WTC11 (cell line): ENCODE measurements at regions not wholly inside any gene's neighbourhood (a gene's known extent, or its start where the extent isn't known, plus 50 kb on each side); places are given as distances from the start of the nearest gene placed in this dataset.
A peak's percentile ranks its signal among the peaks of the same experiment; 100 is the strongest.

Source experiments
- ATAC-seq: fragments of 200-7000 bp; cut with Tn5 transposase; 2 replicates; pipeline ENCODE4 v1.10.0; 2021; ENCODE audit warnings: mild to moderate bottlenecking, moderate library complexity
- CTCF ChIA-PET: fragments of 300-600 bp; sonication (Branson Sonifier 250); formaldehyde crosslinking; loops from one replicate; lab custom pipeline; 2021; ENCODE audit warnings: antibody characterized with exemption; lab: Charles Lee
- POLR2A ChIA-PET: fragments of 350-600 bp; sonication (Branson Sonifier 250); formaldehyde crosslinking; loops from one replicate; lab custom pipeline; 2021; ENCODE audit warnings: antibody characterized with exemption; lab: Charles Lee
- DNase-seq: peaks from one replicate; pipeline ENCODE4 v3.0.0; 2021; ENCODE audit warnings: low spot score
- H3K27ac Mint-ChIP-seq: 2 replicates; pipeline ENCODE4 v1.8.0; 2021; ENCODE audit warnings: mixed read lengths
- H3K27me3 Mint-ChIP-seq: 2 replicates; pipeline ENCODE4 v1.8.0; 2021; ENCODE audit warnings: low read depth, mild to moderate bottlenecking, moderate library complexity, mixed read lengths
- H3K36me3 Mint-ChIP-seq: 2 replicates; pipeline ENCODE4 v1.8.0; 2021; ENCODE audit warnings: mixed read lengths
- H3K4me1 Mint-ChIP-seq: 2 replicates; pipeline ENCODE4 v1.8.0; 2022; ENCODE audit warnings: mixed read lengths
- H3K4me3 Mint-ChIP-seq: 2 replicates; pipeline ENCODE4 v1.8.0; 2021; ENCODE audit warnings: mild to moderate bottlenecking, moderate library complexity, mixed read lengths
- H3K9me3 Mint-ChIP-seq: 2 replicates; pipeline ENCODE4 v1.8.0; 2021; ENCODE audit warnings: mixed read lengths
- ATF1 ChIP-seq: sonication (generic); formaldehyde crosslinking; IDR thresholded peaks from 2 replicates; pipeline ENCODE4 v1.8.1; 2023; ENCODE audit warnings: mild to moderate bottlenecking, moderate library complexity, missing genetic modification reagents
- FOXK1 ChIP-seq: sonication (generic); formaldehyde crosslinking; IDR thresholded peaks from 2 replicates; pipeline ENCODE4 v1.8.0; 2022; ENCODE audit warnings: mild to moderate bottlenecking, moderate library complexity, missing genetic modification reagents
- JUN ChIP-seq: sonication (generic); formaldehyde crosslinking; IDR thresholded peaks from 2 replicates; pipeline ENCODE4 v1.8.0; 2023; ENCODE audit warnings: mild to moderate bottlenecking, missing genetic modification reagents
- NFE2L1 ChIP-seq: sonication (generic); formaldehyde crosslinking; IDR thresholded peaks from 2 replicates; pipeline ENCODE4 v1.8.1; 2023; ENCODE audit warnings: missing genetic modification reagents
- SMAD3 ChIP-seq: sonication (generic); formaldehyde crosslinking; IDR thresholded peaks from 2 replicates; pipeline ENCODE4 v1.8.0; 2022; ENCODE audit warnings: missing genetic modification reagents, mild to moderate bottlenecking, borderline replicate concordance
- SMAD4 ChIP-seq: sonication (generic); formaldehyde crosslinking; IDR thresholded peaks from 2 replicates; pipeline ENCODE4 v1.8.0; 2022; ENCODE audit warnings: mild to moderate bottlenecking, missing genetic modification reagents
- TF ChIP-seq, protein P1 (sequence below): sonication (generic); formaldehyde crosslinking; IDR thresholded peaks from 2 replicates; pipeline ENCODE4 v1.8.0; 2023; ENCODE audit warnings: mild to moderate bottlenecking, missing genetic modification reagents
- TF ChIP-seq, protein P2 (sequence below): sonication (generic); formaldehyde crosslinking; conservative IDR thresholded peaks from 2 replicates; pipeline ENCODE4 v1.8.1; 2022; ENCODE audit warnings: mild to moderate bottlenecking, missing genetic modification reagents
- TF ChIP-seq, protein P3 (sequence below): sonication (generic); formaldehyde crosslinking; IDR thresholded peaks from 2 replicates; pipeline ENCODE4 v1.8.1; 2023; ENCODE audit warnings: mild to moderate bottlenecking, missing genetic modification reagents, borderline replicate concordance
- TF ChIP-seq, protein P4 (sequence below): sonication (generic); formaldehyde crosslinking; IDR thresholded peaks from 2 replicates; pipeline ENCODE4 v1.8.0; 2023; ENCODE audit warnings: missing genetic modification reagents
- TF ChIP-seq, protein P5 (sequence below): sonication (generic); formaldehyde crosslinking; IDR thresholded peaks from 2 replicates; pipeline ENCODE4 v1.8.1; 2023; ENCODE audit warnings: mild to moderate bottlenecking, missing genetic modification reagents
- TF ChIP-seq, protein P6 (sequence below): fragments of 250-450 bp; sonication (Bioruptor Pico); conservative IDR thresholded peaks from 2 replicates; pipeline ENCODE4 v1.9.0; 2021; ENCODE audit warnings: mild to moderate bottlenecking

DNA sequence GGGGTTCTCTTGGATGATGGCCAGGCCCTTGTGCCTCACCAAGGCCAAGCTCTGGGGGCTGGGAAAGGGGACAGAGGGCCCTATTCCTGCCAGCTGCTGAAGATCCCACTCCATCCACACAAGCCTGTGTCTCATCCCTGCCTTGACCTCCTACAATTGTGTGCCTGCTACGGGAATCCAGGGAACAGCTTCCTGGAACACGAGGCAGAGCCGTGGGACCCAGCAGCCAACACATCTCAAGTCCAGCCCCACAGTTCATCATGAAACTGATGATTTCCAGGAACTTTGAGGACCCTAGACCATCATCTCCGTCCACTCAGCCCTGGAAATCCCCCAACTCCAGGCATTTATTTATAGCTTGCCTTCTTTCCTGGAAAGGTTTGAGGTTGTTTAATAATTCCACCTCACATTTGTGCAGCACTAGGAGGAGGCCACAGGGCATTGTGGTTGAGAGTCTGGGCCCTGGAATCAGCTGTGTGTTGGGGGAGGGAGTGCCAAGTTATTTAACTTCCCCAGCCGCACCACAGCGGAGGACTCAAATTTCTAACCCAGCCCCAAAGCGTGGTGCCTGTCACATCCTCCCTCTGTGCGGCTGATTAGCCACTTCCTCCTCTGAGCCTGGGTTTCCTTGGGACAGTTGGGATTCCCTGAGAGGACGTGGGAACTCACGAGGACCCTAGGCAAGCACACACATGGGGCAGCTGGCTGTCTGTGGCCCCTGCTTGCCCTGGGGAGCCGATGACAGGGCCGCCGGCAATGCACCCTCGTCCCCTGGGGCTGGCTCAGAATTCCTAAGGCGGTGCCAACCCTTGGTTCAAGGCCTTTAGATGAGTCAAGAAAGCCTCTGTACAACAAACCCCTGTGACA is 58.2 kb upstream of the GGTA1 start:
- ATAC-seq (peak; percentile 85), DNase-seq (peak; percentile 49)
- Mint-ChIP-seq H3K4me1 (peaks cover 28% of the 10 kb centered on the region), H3K27me3 (no peaks in the 10 kb centered on the region), H3K27ac (peak overlapping the region; percentile 60; the same call in 1 of the 2 replicates), H3K36me3 (no peaks in the 10 kb centered on the region), H3K9me3 (no peaks in the 10 kb centered on the region), H3K4me3 (no peak overlapping the region)
- TF ChIP-seq, protein P1, sequence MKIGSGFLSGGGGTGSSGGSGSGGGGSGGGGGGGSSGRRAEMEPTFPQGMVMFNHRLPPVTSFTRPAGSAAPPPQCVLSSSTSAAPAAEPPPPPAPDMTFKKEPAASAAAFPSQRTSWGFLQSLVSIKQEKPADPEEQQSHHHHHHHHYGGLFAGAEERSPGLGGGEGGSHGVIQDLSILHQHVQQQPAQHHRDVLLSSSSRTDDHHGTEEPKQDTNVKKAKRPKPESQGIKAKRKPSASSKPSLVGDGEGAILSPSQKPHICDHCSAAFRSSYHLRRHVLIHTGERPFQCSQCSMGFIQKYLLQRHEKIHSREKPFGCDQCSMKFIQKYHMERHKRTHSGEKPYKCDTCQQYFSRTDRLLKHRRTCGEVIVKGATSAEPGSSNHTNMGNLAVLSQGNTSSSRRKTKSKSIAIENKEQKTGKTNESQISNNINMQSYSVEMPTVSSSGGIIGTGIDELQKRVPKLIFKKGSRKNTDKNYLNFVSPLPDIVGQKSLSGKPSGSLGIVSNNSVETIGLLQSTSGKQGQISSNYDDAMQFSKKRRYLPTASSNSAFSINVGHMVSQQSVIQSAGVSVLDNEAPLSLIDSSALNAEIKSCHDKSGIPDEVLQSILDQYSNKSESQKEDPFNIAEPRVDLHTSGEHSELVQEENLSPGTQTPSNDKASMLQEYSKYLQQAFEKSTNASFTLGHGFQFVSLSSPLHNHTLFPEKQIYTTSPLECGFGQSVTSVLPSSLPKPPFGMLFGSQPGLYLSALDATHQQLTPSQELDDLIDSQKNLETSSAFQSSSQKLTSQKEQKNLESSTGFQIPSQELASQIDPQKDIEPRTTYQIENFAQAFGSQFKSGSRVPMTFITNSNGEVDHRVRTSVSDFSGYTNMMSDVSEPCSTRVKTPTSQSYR (CRISPR knock-in tag) = 0 out of 2 replicates have a peak, but pooled peaks have one; percentile 33
- TF ChIP-seq, protein P2, sequence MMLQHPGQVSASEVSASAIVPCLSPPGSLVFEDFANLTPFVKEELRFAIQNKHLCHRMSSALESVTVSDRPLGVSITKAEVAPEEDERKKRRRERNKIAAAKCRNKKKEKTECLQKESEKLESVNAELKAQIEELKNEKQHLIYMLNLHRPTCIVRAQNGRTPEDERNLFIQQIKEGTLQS (CRISPR knock-in tag) = no peak
- TF ChIP-seq, protein P3, sequence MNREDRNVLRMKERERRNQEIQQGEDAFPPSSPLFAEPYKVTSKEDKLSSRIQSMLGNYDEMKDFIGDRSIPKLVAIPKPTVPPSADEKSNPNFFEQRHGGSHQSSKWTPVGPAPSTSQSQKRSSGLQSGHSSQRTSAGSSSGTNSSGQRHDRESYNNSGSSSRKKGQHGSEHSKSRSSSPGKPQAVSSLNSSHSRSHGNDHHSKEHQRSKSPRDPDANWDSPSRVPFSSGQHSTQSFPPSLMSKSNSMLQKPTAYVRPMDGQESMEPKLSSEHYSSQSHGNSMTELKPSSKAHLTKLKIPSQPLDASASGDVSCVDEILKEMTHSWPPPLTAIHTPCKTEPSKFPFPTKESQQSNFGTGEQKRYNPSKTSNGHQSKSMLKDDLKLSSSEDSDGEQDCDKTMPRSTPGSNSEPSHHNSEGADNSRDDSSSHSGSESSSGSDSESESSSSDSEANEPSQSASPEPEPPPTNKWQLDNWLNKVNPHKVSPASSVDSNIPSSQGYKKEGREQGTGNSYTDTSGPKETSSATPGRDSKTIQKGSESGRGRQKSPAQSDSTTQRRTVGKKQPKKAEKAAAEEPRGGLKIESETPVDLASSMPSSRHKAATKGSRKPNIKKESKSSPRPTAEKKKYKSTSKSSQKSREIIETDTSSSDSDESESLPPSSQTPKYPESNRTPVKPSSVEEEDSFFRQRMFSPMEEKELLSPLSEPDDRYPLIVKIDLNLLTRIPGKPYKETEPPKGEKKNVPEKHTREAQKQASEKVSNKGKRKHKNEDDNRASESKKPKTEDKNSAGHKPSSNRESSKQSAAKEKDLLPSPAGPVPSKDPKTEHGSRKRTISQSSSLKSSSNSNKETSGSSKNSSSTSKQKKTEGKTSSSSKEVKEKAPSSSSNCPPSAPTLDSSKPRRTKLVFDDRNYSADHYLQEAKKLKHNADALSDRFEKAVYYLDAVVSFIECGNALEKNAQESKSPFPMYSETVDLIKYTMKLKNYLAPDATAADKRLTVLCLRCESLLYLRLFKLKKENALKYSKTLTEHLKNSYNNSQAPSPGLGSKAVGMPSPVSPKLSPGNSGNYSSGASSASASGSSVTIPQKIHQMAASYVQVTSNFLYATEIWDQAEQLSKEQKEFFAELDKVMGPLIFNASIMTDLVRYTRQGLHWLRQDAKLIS (CRISPR knock-in tag) = no peak
- TF ChIP-seq NFE2L1 = 0 out of 2 replicates have a peak, but pooled peaks have one; percentile 12
- no peak for TF ChIP-seq SMAD4 (CRISPR knock-in tag)
- TF ChIP-seq, protein P4, sequence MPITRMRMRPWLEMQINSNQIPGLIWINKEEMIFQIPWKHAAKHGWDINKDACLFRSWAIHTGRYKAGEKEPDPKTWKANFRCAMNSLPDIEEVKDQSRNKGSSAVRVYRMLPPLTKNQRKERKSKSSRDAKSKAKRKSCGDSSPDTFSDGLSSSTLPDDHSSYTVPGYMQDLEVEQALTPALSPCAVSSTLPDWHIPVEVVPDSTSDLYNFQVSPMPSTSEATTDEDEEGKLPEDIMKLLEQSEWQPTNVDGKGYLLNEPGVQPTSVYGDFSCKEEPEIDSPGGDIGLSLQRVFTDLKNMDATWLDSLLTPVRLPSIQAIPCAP = no peak
- 0 out of 2 replicates have a peak, but pooled peaks have one; percentile 34 for TF ChIP-seq FOXK1 (CRISPR knock-in tag)
- no peak for TF ChIP-seq ATF1 (CRISPR knock-in tag)
- ChIA-PET POLR2A (interaction anchor here (1.0 kb wide), 1 partner anchor 43 kb away, joined by 3 read pairs; no protein-coding TSS in a partner anchor), CTCF (interaction anchor here (0.8 to 4.7 kb wide), 12 partner anchors 10 to 431 kb away, joined by 3 to 37 read pairs (median 4); no protein-coding TSS in a partner anchor)

DNA sequence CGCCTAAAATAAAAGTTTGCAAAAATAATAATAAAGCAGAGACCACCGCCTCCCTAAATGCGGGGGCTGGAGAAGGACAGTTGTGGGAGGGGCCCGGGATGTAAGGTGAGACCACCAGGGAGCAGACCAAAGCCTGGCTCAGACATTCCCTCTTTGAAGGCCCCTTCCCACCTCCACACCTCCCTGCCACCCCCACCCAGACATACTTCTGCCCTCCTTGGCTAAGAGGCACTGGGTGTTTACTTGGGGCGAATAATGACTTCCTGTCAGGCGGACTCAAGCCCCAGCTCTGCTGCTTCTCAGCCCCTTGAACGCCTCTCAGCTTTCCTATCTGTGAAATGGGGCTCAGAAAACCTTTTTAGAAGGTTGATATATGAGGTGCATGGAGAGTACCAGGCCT is 58.8 kb upstream of the GGTA1 start:
- Mint-ChIP-seq H3K4me3 (no peak overlapping the region), H3K36me3 (no peaks in the 10 kb centered on the region), H3K9me3 (no peaks in the 10 kb centered on the region), H3K27ac (no peak overlapping the region), H3K4me1 (peaks cover 28% of the 10 kb centered on the region), H3K27me3 (no peaks in the 10 kb centered on the region)
- ChIA-PET POLR2A (no interaction called here), CTCF (interaction anchor here (1.1 to 4.7 kb wide), 6 partner anchors 12 to 82 kb away, joined by 3 to 37 read pairs (median 5); no protein-coding TSS in a partner anchor)
- peak; percentile 27 for ATAC-seq
- TF ChIP-seq, protein P5, sequence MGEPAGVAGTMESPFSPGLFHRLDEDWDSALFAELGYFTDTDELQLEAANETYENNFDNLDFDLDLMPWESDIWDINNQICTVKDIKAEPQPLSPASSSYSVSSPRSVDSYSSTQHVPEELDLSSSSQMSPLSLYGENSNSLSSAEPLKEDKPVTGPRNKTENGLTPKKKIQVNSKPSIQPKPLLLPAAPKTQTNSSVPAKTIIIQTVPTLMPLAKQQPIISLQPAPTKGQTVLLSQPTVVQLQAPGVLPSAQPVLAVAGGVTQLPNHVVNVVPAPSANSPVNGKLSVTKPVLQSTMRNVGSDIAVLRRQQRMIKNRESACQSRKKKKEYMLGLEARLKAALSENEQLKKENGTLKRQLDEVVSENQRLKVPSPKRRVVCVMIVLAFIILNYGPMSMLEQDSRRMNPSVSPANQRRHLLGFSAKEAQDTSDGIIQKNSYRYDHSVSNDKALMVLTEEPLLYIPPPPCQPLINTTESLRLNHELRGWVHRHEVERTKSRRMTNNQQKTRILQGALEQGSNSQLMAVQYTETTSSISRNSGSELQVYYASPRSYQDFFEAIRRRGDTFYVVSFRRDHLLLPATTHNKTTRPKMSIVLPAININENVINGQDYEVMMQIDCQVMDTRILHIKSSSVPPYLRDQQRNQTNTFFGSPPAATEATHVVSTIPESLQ (CRISPR knock-in tag) = no peak
- TF ChIP-seq, protein P4 = no peak
- TF ChIP-seq, protein P6, sequence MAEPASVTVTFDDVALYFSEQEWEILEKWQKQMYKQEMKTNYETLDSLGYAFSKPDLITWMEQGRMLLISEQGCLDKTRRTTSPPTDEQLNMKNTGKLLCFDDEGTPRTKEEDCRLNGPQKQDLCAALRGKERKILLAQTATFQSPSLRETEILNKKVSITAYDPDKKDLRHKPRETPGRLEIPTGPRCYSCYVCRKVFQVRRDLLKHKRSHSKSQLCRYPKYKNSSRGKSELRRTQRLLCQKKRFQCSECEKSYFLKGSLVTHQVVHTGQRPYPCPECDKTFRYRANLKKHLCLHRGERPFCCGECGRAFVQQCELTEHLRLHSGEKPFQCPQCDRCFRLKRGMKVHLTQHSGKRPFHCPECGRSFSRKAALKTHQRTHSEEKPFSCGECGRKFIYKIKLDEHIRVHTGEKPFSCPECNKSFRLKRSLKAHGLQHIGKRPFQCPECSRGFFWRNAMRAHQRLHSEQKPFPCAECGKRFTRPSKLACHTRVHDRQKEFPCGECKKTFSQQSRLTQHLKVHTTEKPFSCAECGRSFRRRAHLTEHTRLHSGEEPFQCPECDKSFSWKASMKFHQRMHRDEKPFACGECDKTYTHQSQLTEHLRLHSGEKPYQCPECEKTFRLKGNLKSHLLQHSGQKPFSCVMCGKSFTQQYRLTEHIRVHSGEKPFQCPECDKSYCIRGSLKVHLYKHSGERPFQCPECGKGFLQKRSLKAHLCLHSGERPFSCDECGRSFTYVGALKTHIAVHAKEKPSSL (CRISPR knock-in tag) = no peak
- TF ChIP-seq JUN (CRISPR knock-in tag) (no peak), SMAD3 (no peak)
- no peak for DNase-seq
